ENCODE measurements at regions not wholly inside any gene's neighbourhood (a gene's known extent, or its start where the extent isn't known, plus 50 kb on each side); places are given as distances from the start of the nearest gene placed in this dataset.

- in situ Hi-C loops (cut with HindIII; ENCODE audit: low pct_unique_long_range_greater_than_20kb, low sequenced_read_pairs), result no loop called here
- no peak for DNase-seq (ENCODE audit: low read depth, low spot score)
Observed at GRCh38 chr2:192253692-192254091, 59.0 kb upstream of the TMEFF2 start.

GRCh38 chr2:192250961-192251360 lies 56.2 kb upstream of the TMEFF2 start:
- no peak for DNase-seq (ENCODE audit: low read depth, low spot score)
- in situ Hi-C loops (cut with HindIII; ENCODE audit: low pct_unique_long_range_greater_than_20kb, low sequenced_read_pairs), result no loop called here

GRCh38 chr2:192247456-192247855 lies 52.7 kb upstream of the TMEFF2 start:
- in situ Hi-C loops (cut with HindIII; ENCODE audit: low pct_unique_long_range_greater_than_20kb, low sequenced_read_pairs), result no loop called here
- no peak for DNase-seq (ENCODE audit: low read depth, low spot score)

GRCh38 chr2:192246297-192246696 lies 51.6 kb upstream of the TMEFF2 start:
- in situ Hi-C loops (cut with HindIII; ENCODE audit: low pct_unique_long_range_greater_than_20kb, low sequenced_read_pairs), result no loop called here
- DNase-seq (ENCODE audit: low read depth, low spot score), result no peak

- in situ Hi-C loops (cut with HindIII; ENCODE audit: low pct_unique_long_range_greater_than_20kb, low sequenced_read_pairs), result no loop called here
- DNase-seq (ENCODE audit: low read depth, low spot score), result no peak
Observed at GRCh38 chr2:192245329-192245728, 50.6 kb upstream of the TMEFF2 start.

Small RNAs in the stretch of these regions (small RNA-seq; reads per million reads assigned to genes)
- gene AC068135.1 (0 reads per million in 2 experiments), gene AC074290.1 (0 reads per million in 2 experiments), gene RF00017 (0 reads per million in 2 experiments), gene RF00273 (0 reads per million in 2 experiments), gene RNU6-169P (0 reads per million in 2 experiments)
